ENCODE measurements at regions not wholly inside any gene's neighbourhood (a gene's known extent, or its start where the extent isn't known, plus 50 kb on each side); places are given as distances from the start of the nearest gene placed in this dataset.

GRCh38 chr6:79864421-79864820 lies 82.9 kb downstream of the ELOVL4 start:
- no peak for DNase-seq

- no peak for DNase-seq
Measured at GRCh38 chr6:79864001-79864400, 83.4 kb downstream of the ELOVL4 start.

GRCh38 chr6:79863566-79863965 lies 83.8 kb downstream of the ELOVL4 start:
- no peak for DNase-seq

DNA sequence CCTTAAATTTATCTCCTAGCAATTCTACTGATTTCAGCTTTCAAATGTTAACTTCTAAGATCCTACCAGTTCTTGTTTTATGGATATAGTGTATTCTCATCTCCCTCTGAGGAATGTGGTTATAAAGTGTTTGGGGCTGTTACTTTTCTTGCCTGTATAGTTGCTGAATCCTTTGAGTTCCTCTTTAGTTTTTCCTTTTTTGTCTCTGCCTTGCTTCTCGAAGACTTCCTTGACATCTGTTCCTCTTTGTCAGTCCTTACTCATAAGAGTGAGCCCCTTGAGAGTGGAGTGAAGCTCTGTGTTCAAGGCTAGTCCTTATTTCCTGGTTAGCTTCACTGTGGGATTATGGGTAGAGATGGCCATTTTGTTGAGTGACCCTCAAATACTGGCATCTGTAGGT lies 84.6 kb downstream of the ELOVL4 start:
- DNase-seq, result no peak

DNA sequence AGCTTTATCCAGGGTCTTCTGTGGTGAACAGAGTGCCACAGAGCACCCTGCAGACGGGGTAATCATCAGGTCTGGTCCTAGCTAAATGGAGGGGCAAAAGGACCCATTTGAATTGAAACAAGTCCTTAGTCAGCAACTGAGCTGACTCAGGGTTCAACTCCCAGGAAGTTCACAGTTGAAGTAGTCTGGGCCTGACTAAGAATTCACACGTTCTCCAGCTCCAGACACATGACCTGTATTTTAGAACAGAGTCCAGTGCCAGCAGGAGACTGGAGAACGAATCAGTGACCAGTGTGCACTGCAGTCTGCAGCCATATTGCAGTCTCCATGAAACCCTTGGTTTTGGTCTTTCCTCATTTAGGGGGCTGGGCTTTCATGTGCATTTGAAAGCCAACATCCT lies 85.2 kb downstream of the ELOVL4 start:
- no peak for DNase-seq

- no peak for DNase-seq
Measured at GRCh38 chr6:79861023-79861422, 86.3 kb downstream of the ELOVL4 start.

- DNase-seq, result no peak
Measured at GRCh38 chr6:79847426-79847825, 99.9 kb downstream of the ELOVL4 start.

- DNase-seq, result no peak
Measured at GRCh38 chr6:79842376-79843040, 104.8 kb downstream of the ELOVL4 start.

GRCh38 chr6:79841577-79842375 lies 105.6 kb downstream of the ELOVL4 start:
- no peak for DNase-seq

DNA sequence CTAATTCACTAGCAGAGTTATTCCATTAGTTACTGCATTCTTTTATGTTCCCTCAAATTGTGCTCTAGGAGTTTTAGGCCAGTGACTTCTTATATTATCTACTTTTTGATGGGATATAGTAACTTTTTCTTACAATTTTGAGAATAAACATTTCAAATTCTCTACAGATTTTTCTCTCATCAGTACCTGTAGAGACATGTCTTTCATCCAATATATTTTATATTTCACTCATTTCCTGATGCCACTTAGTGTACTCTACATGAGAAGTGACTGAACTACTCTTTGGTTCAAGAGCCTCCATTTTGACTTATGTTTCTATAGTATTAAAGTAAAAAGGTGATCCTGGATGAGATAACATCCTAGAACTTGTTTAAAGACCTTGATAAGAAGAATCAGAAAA lies 108.5 kb downstream of the ELOVL4 start:
- no peak for DNase-seq

GRCh38 chr6:79833964-79834284 lies 113.4 kb downstream of the ELOVL4 start:
- DNase-seq, result no peak

DNA sequence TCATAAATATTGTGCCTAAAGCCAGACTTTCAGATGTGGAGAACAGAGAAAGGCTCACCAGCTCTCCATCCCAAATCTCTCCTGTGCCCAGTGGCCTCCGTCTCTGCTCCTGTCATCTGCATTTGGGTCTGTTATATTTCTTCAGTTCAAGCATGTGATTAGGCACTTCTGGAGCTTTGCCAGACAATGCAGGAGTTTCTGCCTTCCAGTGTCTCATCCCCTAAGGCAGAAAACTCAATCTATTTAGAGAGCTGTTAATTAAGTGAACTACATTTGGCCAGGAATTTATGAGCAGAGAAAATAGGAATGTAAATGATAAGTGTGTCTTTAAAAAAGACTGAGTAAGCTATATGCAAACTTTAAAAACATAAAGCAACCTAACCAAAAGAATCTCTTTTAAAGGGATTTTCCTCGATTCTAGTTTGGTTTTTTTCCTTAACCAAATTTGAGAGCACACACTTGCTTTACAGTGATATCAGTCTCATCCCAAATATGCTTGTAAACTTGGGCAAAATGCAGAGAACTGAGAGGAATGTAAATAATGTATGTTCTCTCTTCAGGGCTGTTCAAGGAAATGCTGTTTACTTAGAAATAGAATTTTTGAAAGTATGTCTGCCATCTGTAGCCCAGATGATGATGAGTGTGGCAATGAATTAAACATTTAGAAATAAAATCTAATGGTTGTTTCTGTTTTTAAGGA lies 113.9 kb downstream of the ELOVL4 start:
- no peak for DNase-seq

DNA sequence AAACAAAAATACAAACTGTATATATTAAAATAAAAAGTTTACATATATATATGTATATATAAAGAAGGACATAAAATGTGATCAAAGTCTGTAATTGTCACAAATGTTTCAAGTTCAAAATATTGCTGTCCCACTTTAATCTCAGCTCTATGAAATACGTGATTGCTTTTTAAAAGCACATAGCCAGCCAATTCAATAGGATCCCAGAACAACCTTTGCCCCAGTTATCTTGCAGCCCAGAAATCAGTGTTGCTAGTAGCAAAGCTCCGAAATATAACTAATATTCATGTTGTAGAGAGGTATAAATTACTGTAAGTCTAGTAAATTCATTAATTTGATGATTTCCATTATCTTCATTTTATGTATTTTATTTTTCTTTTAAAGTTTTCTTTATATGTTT lies 114.6 kb downstream of the ELOVL4 start:
- no peak for DNase-seq

DNA sequence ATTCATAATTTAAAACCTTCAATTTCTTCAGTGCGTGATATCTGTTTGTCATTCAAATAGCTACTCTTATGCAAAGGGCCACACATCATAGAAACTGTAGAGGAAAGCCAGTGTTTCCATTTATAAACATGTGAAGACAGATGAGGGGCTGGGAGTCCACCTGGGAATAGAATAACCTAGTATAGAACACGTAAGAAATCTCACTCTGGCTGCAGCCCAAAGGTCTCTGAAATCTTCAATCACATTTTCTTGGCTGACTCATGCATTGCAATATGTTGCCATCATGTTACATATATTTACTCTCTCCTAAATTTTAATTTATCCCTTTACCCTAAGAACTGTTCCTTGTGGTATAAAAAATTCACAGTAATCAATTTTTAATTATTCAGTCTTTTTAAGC lies 123.2 kb downstream of the ELOVL4 start:
- no peak for DNase-seq

- DNase-seq, result no peak
Measured at GRCh38 chr6:79821859-79822258, 125.5 kb downstream of the ELOVL4 start.

GRCh38 chr6:79818471-79818870 lies 128.9 kb downstream of the ELOVL4 start:
- no peak for DNase-seq

GRCh38 chr6:79814940-79815339 lies 132.4 kb downstream of the ELOVL4 start:
- DNase-seq, result no peak

DNA sequence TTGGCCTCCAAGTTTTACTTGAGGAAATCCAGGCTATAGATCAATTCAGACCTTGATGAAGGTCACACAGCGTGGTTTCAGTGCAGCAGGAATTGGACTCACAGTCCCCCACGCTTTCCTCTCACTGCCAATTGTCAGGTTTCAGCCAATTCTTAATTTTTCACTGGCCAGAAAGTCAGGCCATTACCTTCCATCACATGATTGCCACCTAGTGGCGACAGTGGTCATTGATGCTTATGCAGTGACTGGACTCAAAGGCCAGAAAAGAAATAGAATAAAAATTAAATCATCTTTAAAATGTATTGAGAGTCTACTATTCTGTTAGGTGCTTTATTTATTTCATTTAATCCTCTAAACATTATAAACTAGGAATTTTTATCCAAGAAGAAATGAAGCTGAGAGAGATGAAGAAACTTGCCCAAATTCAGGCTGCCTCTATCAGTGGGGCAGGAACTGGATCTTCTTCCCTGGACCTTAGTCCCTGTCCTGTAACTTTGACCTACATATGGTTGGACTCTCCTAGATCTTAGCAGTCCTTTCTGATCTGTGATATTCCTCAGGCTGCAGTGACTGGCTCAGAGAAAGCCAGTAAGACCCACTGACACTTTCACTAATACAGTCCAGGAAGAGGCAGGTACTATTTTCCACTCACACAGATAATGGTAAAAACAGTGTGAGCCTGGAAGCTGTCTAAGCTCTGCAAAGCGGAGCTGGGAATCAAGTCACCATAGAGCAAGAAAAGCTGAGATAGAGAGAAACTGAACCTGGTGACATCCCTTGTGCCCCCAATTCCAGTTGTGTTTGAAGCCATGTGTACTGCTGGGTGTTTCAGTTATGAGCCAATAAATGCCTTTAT lies 133.3 kb downstream of the ELOVL4 start:
- DNase-seq, result peak; percentile 36

- DNase-seq, result no peak
Measured at GRCh38 chr6:79813143-79813850, 134.1 kb downstream of the ELOVL4 start.

DNA sequence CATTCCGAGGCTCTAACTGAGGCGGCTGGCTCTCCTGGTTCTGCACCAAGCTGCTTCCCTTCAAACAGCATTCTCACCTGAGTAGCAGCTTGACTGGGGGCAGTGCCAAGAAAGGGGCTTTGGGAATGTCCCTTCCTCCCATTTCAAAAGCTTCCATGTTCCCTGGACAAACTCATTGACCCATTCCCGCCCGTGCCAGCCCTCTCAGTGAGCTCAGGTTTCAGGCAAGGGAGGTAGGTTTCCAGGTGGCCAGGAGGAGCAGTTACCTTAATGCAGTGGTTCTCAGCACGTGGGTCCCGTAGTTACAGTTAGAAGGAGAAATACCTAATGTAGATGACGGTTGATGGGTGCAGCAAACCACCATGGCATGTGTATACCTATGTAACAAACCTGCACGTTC lies 135.2 kb downstream of the ELOVL4 start:
- peak; percentile 52 for DNase-seq

- no peak for DNase-seq
Measured at GRCh38 chr6:79810871-79811270, 136.5 kb downstream of the ELOVL4 start.

GRCh38 chr6:79810185-79810705 lies 137.1 kb downstream of the ELOVL4 start:
- DNase-seq, result peak; percentile 18

Measured in NCI-H2029 treated with DMSO at 0.1 percent for 48 hours (cell line).